Mesendoderm (in vitro differentiated cells): ENCODE measurements at regions not wholly inside any gene's neighbourhood (a gene's known extent, or its start where the extent isn't known, plus 50 kb on each side); places are given as distances from the start of the nearest gene placed in this dataset.

Experiments
- DNase-seq: peaks from one replicate; pipeline ENCODE4 v3.0.0; 2013
- H2AK5ac ChIP-seq: 2 replicates; pipeline ENCODE4 v1.6.1; 2013; ENCODE audit warnings: low read length, inconsistent platforms
- H2BK120ac ChIP-seq: 2 replicates; pipeline ENCODE4 v1.6.1; 2013; ENCODE audit warnings: low read depth, mild to moderate bottlenecking, low read length, moderate library complexity, mixed read lengths
- H2BK15ac ChIP-seq: replicated peaks from 2 replicates; pipeline ENCODE4 v1.6.1; 2013; ENCODE audit warnings: low read depth, mild to moderate bottlenecking, moderate library complexity
- H2BK5ac ChIP-seq: 2 replicates; pipeline ENCODE4 v1.6.1; 2013; ENCODE audit warnings: low read length, inconsistent platforms
- H3K18ac ChIP-seq: 2 replicates; pipeline ENCODE4 v1.6.1; 2013; ENCODE audit warnings: mild to moderate bottlenecking, low read length, mixed read lengths
- H3K23ac ChIP-seq: one replicate; pipeline ENCODE4 v1.6.1; 2013; ENCODE audit warnings: low read length
- H3K27ac ChIP-seq: 2 replicates; pipeline ENCODE4 v1.5.1; 2013; ENCODE audit warnings: low read depth, mild to moderate bottlenecking, inconsistent platforms, low read length, moderate library complexity
- H3K27me3 ChIP-seq: 2 replicates; pipeline ENCODE4 v1.6.1; 2013; ENCODE audit warnings: low read length, control low read depth, mild to moderate bottlenecking, inconsistent platforms; ENCODE audit not compliant: insufficient read depth, poor library complexity
- H3K36me3 ChIP-seq: 2 replicates; pipeline ENCODE4 v1.6.1; 2013; ENCODE audit warnings: low read length, inconsistent platforms; ENCODE audit not compliant: control insufficient read depth, insufficient read depth
- H3K4ac ChIP-seq: one replicate; pipeline ENCODE4 v1.6.1; 2013; ENCODE audit warnings: low read depth, mild to moderate bottlenecking, low read length, moderate library complexity
- H3K4me1 ChIP-seq: 2 replicates; pipeline ENCODE4 v1.6.1; 2013; ENCODE audit warnings: low read depth, low read length, inconsistent platforms; ENCODE audit not compliant: control insufficient read depth
- H3K4me2 ChIP-seq: 2 replicates; pipeline ENCODE4 v1.6.1; 2013; ENCODE audit warnings: low read length
- H3K4me3 ChIP-seq: 2 replicates; pipeline ENCODE4 v1.5.1; 2013; ENCODE audit warnings: mild to moderate bottlenecking, low read length
- H3K56ac ChIP-seq: one replicate; pipeline ENCODE4 v1.6.1; 2013; ENCODE audit warnings: low read length
- H3K79me1 ChIP-seq: 2 replicates; pipeline ENCODE4 v1.6.1; 2013; ENCODE audit warnings: low read length, inconsistent platforms
- H3K79me2 ChIP-seq: 2 replicates; pipeline ENCODE4 v1.6.1; 2013; ENCODE audit warnings: mild to moderate bottlenecking, low read length; ENCODE audit not compliant: control insufficient read depth, insufficient read depth
- H3K9ac ChIP-seq: 2 replicates; pipeline ENCODE4 v1.6.1; 2013; ENCODE audit warnings: low read length, inconsistent platforms
- H4K5ac ChIP-seq: one replicate; pipeline ENCODE4 v1.6.1; 2013; ENCODE audit warnings: low read length
- H4K8ac ChIP-seq: one replicate; pipeline ENCODE4 v1.6.1; 2013; ENCODE audit warnings: low read depth, mild to moderate bottlenecking, control low read depth, low read length, moderate library complexity
- WGBS: extraction: QIAGEN DNeasy Blood & Tissue Kit; methylation state at CpG from one replicate; pipeline ENCODE4 v1.1.7; 2013; ENCODE audit warnings: low lambda C conversion rate, missing lambda C conversion rate; ENCODE audit not compliant: insufficient coverage; ENCODE audit errors: extremely low coverage; 5-methylcytosine and 5-hydroxymethylcytosine counted together

- Histone ChIP-seq H3K79me1 (no peaks in the 10 kb centered on the region), H2BK15ac (no peak overlapping the region), H2BK120ac (no peak overlapping the region), H2AK5ac (no peak overlapping the region), H3K56ac (no peak overlapping the region), H4K5ac (no peak overlapping the region), H3K79me2 (no peaks in the 10 kb centered on the region), H3K23ac (no peak overlapping the region), H3K4ac (no peak overlapping the region), H3K4me2 (no peak overlapping the region), H4K8ac (no peak overlapping the region), H3K36me3 (no peaks in the 10 kb centered on the region), H3K27me3 (no peaks in the 10 kb centered on the region), H3K4me1 (no peaks in the 10 kb centered on the region), H3K27ac (no peak overlapping the region), H2BK5ac (no peak overlapping the region), H3K4me3 (no peak overlapping the region), H3K9ac (no peak overlapping the region), H3K18ac (no peak overlapping the region)
- 100% methylated on average over 1 of the region's 3 CpGs for WGBS
- DNase-seq, result no peak
These were observed 567.7 kb upstream of the RGS18 start for GRCh38 chr1:191590578-191590977.

- H3K4me1 ChIP-seq, result no peaks in the 10 kb centered on the region
- no peak overlapping the region for H2AK5ac ChIP-seq
- H4K5ac ChIP-seq, result no peak overlapping the region
- no peaks in the 10 kb centered on the region for H3K79me2 ChIP-seq
- no peak overlapping the region for H3K18ac ChIP-seq
- no peak overlapping the region for H2BK15ac ChIP-seq
- no CpG with 5 or more reads among the region's 1 CpG for WGBS
- H3K36me3 ChIP-seq, result no peaks in the 10 kb centered on the region
- H3K27me3 ChIP-seq, result no peaks in the 10 kb centered on the region
- H3K56ac ChIP-seq, result no peak overlapping the region
- no peaks in the 10 kb centered on the region for H3K79me1 ChIP-seq
- no peak overlapping the region for H2BK5ac ChIP-seq
- H3K9ac ChIP-seq, result no peak overlapping the region
- DNase-seq, result no peak
- H2BK120ac ChIP-seq, result no peak overlapping the region
- no peak overlapping the region for H3K23ac ChIP-seq
- H3K4me2 ChIP-seq, result no peak overlapping the region
- H3K4me3 ChIP-seq, result no peak overlapping the region
- H3K4ac ChIP-seq, result no peak overlapping the region
- no peak overlapping the region for H3K27ac ChIP-seq
- no peak overlapping the region for H4K8ac ChIP-seq
These were observed 566.2 kb upstream of the RGS18 start for GRCh38 chr1:191592039-191592438.

- Histone ChIP-seq H3K23ac (no peak overlapping the region), H2AK5ac (no peak overlapping the region), H3K79me2 (no peaks in the 10 kb centered on the region), H3K4ac (no peak overlapping the region), H2BK15ac (no peak overlapping the region), H3K79me1 (no peaks in the 10 kb centered on the region), H3K27me3 (no peaks in the 10 kb centered on the region), H3K9ac (no peak overlapping the region), H3K4me2 (no peak overlapping the region), H3K27ac (no peak overlapping the region), H3K4me3 (no peak overlapping the region), H3K18ac (no peak overlapping the region), H4K8ac (no peak overlapping the region), H3K36me3 (no peaks in the 10 kb centered on the region), H4K5ac (no peak overlapping the region), H3K56ac (no peak overlapping the region), H2BK5ac (no peak overlapping the region), H3K4me1 (no peaks in the 10 kb centered on the region), H2BK120ac (no peak overlapping the region)
- no CpG with 5 or more reads among the region's 2 CpGs for WGBS
- DNase-seq, result no peak
These were observed 565.4 kb upstream of the RGS18 start for GRCh38 chr1:191592907-191593306.

GRCh38 chr1:191595170-191595569 lies 563.1 kb upstream of the RGS18 start:
- H3K36me3 ChIP-seq, result no peaks in the 10 kb centered on the region
- H2BK120ac ChIP-seq, result no peak overlapping the region
- no peak overlapping the region for H2AK5ac ChIP-seq
- no peak overlapping the region for H3K23ac ChIP-seq
- H3K56ac ChIP-seq, result no peak overlapping the region
- H3K9ac ChIP-seq, result no peak overlapping the region
- H3K4me1 ChIP-seq, result no peaks in the 10 kb centered on the region
- H2BK15ac ChIP-seq, result no peak overlapping the region
- no peak overlapping the region for H3K18ac ChIP-seq
- no peak overlapping the region for H4K5ac ChIP-seq
- H3K4ac ChIP-seq, result no peak overlapping the region
- no peak overlapping the region for H3K4me2 ChIP-seq
- no peaks in the 10 kb centered on the region for H3K79me2 ChIP-seq
- no peak for DNase-seq
- no peak overlapping the region for H2BK5ac ChIP-seq
- H3K79me1 ChIP-seq, result no peaks in the 10 kb centered on the region
- no peak overlapping the region for H3K27ac ChIP-seq
- no peak overlapping the region for H3K4me3 ChIP-seq
- no peaks in the 10 kb centered on the region for H3K27me3 ChIP-seq
- no CpG with 5 or more reads among the region's 3 CpGs for WGBS
- H4K8ac ChIP-seq, result no peak overlapping the region

GRCh38 chr1:191608367-191608766 lies 549.9 kb upstream of the RGS18 start:
- Histone ChIP-seq H3K56ac (no peak overlapping the region), H2BK15ac (no peak overlapping the region), H4K8ac (no peak overlapping the region), H4K5ac (no peak overlapping the region), H3K9ac (no peak overlapping the region), H3K4me3 (no peak overlapping the region), H3K36me3 (no peaks in the 10 kb centered on the region), H3K4me2 (no peak overlapping the region), H3K79me1 (no peaks in the 10 kb centered on the region), H2BK5ac (no peak overlapping the region), H3K23ac (no peak overlapping the region), H2AK5ac (no peak overlapping the region), H3K4ac (no peak overlapping the region), H3K27ac (no peak overlapping the region), H3K18ac (no peak overlapping the region), H3K4me1 (no peaks in the 10 kb centered on the region), H3K27me3 (no peaks in the 10 kb centered on the region), H2BK120ac (no peak overlapping the region), H3K79me2 (no peaks in the 10 kb centered on the region)
- no CpG with 5 or more reads among the region's 4 CpGs for WGBS
- no peak for DNase-seq

- Histone ChIP-seq H3K79me2 (no peaks in the 10 kb centered on the region), H3K56ac (no peak overlapping the region), H3K18ac (no peak overlapping the region), H3K36me3 (no peaks in the 10 kb centered on the region), H3K27ac (no peak overlapping the region), H2BK15ac (no peak overlapping the region), H2BK5ac (no peak overlapping the region), H2AK5ac (no peak overlapping the region), H3K27me3 (no peaks in the 10 kb centered on the region), H4K8ac (no peak overlapping the region), H2BK120ac (no peak overlapping the region), H3K4ac (no peak overlapping the region), H4K5ac (no peak overlapping the region), H3K4me2 (no peak overlapping the region), H3K4me1 (no peaks in the 10 kb centered on the region), H3K23ac (no peak overlapping the region), H3K79me1 (no peaks in the 10 kb centered on the region), H3K9ac (no peak overlapping the region), H3K4me3 (no peak overlapping the region)
- no peak for DNase-seq
These were observed 549.0 kb upstream of the RGS18 start for GRCh38 chr1:191609305-191609704.
